Dermis blood vessel endothelial cell (primary cell): ENCODE measurements at regions not wholly inside any gene's neighbourhood (a gene's known extent, or its start where the extent isn't known, plus 50 kb on each side); places are given as distances from the start of the nearest gene placed in this dataset.

Experiments used
- DNase-seq: peaks from one replicate; pipeline ENCODE4 v3.0.0; 2010

DNA sequence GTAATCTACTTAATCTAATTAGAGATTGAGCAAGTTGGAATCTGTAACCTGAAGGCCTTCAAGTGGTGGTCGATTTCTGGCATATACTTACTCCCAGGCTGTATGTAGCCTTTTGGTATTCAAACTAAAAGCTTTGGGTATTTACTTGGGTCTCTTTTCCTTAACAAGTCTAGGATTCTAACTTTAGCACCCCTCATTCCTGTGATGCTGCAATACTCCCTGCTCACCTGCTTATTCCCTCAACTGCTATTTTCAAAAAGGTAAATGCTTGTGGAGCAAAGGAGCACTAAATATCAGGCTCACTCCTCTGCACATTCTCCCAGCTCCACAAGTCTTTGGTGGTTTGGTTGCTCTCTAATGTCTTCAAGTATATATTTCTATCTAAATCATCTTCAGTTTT is 68.0 kb upstream of the CYYR1 start:
- no peak for DNase-seq

DNA sequence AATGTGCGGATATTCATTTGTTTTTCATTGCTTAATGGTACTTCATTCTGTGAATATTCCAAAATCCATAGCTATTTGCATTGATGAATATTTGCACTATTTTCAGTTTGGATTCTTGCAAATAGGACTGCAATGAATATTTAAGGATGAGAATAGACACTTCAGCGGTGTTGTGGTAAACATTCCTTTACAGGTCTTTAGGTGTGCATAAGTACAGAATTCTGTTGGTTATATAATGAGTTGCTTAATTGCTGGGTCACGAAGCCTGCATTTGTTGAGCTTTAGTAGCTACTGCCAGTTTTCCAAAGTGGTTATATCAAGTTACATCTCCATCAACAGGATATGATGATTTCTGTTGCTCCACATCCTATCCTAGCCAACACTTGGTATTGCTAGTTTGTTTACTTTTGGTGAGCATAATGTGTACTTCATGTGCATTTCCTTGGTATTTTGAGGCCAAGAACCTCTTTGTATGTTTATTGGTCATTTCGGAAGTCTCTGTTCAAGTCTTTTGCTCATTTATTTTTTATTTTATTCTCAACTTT is 64.2 kb upstream of the CYYR1 start:
- no peak for DNase-seq

DNA sequence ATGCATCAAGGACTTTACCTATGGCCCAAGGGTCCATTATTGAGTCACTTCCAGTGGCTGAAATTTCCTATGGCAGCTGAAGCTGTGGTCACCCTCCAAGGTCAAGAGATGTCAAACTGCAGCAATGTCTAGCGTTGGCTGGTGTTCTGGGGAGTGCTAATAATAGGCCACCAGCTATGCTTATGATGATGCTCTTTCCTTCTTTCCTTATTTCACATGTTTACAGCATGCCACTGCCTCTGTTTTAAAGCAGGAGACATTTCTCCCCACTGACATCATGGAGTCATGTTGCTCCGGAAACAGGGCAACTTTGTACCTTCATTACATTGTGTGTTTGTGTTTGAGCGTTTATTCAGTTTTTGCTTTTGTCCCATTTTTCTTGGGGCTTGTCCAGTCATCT is 62.6 kb upstream of the CYYR1 start:
- DNase-seq = no peak

DNA sequence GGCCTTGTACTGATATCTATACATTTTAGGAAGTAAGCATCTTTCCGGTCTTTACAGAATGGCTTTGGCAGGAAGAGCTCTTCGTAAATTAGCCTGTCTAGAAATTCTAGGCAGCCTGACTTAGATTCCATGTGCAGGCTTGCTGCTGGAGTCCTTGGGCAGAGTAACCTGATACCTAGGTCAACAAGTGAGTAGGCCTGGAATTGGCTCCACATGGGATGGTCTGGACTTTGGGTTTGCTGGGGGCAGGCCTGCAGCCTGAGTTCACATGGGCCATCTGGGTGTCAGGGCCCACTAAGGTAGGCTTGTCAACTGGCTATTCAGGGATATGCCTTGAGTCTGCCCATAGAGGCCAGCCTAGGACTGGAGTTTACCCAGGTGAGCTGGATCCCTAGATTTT is 59.6 kb upstream of the CYYR1 start:
- no peak for DNase-seq

DNA sequence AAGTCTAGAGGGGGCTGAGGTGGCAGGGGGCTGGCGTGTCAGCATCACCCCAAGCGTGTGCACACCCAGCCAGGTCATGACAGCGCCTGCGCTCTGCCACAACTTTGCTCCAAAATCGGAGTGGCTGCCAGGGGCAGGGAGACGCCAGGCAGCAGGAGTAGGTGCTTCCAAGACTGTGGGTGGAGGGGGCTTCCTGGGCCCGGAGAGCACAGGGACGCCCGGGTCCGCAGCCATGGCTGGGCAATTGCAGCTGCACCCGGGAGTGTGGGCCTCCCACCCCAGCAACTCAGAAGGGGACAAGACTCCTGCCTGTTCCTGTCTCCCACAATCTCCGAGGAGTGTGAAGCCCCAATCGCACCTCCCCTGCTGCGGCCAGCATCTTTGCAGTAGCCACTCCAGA is 53.1 kb upstream of the CYYR1 start:
- DNase-seq = no peak

DNA sequence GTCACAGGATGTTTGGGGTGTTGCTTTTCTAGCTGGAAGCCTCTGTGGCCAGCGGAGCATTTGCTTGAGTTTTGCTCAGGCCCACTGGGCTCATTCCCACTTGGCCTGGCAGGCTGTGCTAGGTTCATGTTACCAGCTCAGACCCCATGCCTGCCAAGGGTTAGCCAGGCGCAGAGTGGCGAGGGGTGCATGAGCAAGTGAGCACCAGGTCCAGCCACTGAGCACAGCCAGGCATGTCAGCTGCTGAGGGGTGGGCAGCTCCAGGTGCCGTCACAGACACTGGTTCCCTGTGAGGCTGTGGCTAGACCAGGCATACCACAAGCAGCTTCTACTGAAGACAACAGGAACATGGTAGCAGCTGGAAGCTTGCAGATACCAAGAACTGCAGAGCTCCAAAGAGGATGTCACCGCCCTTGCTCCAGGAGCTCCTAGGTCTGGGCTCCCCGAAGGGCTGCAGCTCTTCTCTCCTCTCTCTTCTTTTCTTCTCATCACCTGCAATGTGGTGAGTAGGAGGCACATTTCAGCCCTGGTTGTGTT is 52.0 kb upstream of the CYYR1 start:
- DNase-seq = no peak
